MM.1S (cell line): ENCODE measurements at regions not wholly inside any gene's neighbourhood (a gene's known extent, or its start where the extent isn't known, plus 50 kb on each side); places are given as distances from the start of the nearest gene placed in this dataset.

Source experiments
- DNase-seq: peaks from one replicate; pipeline ENCODE4 v3.0.0-alpha.2; 2015
- H2AFZ ChIP-seq: fragments of 300-600 bp; sonication (generic); 2 replicates; pipeline ENCODE4 v1.6.0; 2016; ENCODE audit warnings: antibody characterized with exemption, low read length
- H3F3A ChIP-seq: fragments of 300-600 bp; sonication (generic); 2 replicates; pipeline ENCODE4 v1.6.1; 2016; ENCODE audit warnings: mild to moderate bottlenecking, antibody characterized with exemption, low read length, moderate library complexity, mixed read lengths; ENCODE audit not compliant: insufficient read depth
- H3K27ac ChIP-seq: fragments of 300-600 bp; sonication (generic); 2 replicates; pipeline ENCODE4 v1.5.1; 2016; ENCODE audit warnings: mild to moderate bottlenecking, low read length
- H3K27me3 ChIP-seq: fragments of 300-600 bp; sonication (generic); replicated peaks from 2 replicates; pipeline ENCODE4 v1.6.0; 2016; ENCODE audit warnings: low read length; ENCODE audit not compliant: insufficient read depth
- H3K36me3 ChIP-seq: fragments of 300-600 bp; sonication (generic); replicated peaks from 2 replicates; pipeline ENCODE4 v1.6.1; 2016; ENCODE audit warnings: mild to moderate bottlenecking, low read length, mixed read lengths; ENCODE audit not compliant: insufficient read depth
- H3K4me1 ChIP-seq: fragments of 300-600 bp; sonication (generic); 2 replicates; pipeline ENCODE4 v1.6.1; 2016; ENCODE audit warnings: low read length, mixed read lengths
- H3K4me2 ChIP-seq: fragments of 300-600 bp; sonication (generic); 2 replicates; pipeline ENCODE4 v1.6.0; 2016; ENCODE audit warnings: low read depth, low read length
- H3K4me3 ChIP-seq: fragments of 300-600 bp; sonication (generic); 2 replicates; pipeline ENCODE4 v1.5.1; 2016; ENCODE audit warnings: low read length, mixed read lengths
- H3K79me2 ChIP-seq: fragments of 300-600 bp; sonication (generic); 2 replicates; pipeline ENCODE4 v1.6.1; 2016; ENCODE audit warnings: mixed run types, low read length, mixed read lengths
- H3K9ac ChIP-seq: fragments of 300-600 bp; sonication (generic); 2 replicates; pipeline ENCODE4 v1.6.1; 2016; ENCODE audit warnings: low read length, mixed read lengths
- H3K9me2 ChIP-seq: fragments of 300-600 bp; sonication (generic); replicated peaks from 2 replicates; pipeline ENCODE4 v1.6.1; 2016; ENCODE audit warnings: mild to moderate bottlenecking, low read length, mixed read lengths; ENCODE audit not compliant: insufficient read depth
- H3K9me3 ChIP-seq: fragments of 300-600 bp; sonication (generic); replicated peaks from 2 replicates; pipeline ENCODE4 v1.6.1; 2016; ENCODE audit warnings: mild to moderate bottlenecking, low read length, mixed read lengths; ENCODE audit not compliant: insufficient read depth
- H4K20me1 ChIP-seq: fragments of 300-600 bp; sonication (generic); 2 replicates; pipeline ENCODE4 v1.6.1; 2016; ENCODE audit warnings: mild to moderate bottlenecking, low read length, moderate library complexity, mixed read lengths; ENCODE audit not compliant: insufficient read depth
- EZH2 ChIP-seq: fragments of 300-600 bp; sonication (generic); optimal IDR thresholded peaks from 2 replicates; pipeline ENCODE3; 2017; ENCODE audit warnings: low read depth, mild to moderate bottlenecking, antibody characterized with exemption, low read length, mixed read lengths
- EZH2phosphoT487 ChIP-seq: fragments of 300-600 bp; sonication (generic); IDR thresholded peaks from 2 replicates; pipeline ENCODE4 v1.6.1; 2018; ENCODE audit warnings: antibody characterized with exemption, low read length
- TF ChIP-seq, protein P1 (sequence below): fragments of 300-600 bp; sonication (generic); IDR thresholded peaks from 2 replicates; pipeline ENCODE4 v1.5.1; 2016; ENCODE audit warnings: antibody characterized with exemption, low read length, mixed read lengths

- no peaks in the 10 kb centered on the region for H3K4me1 ChIP-seq
- no peak overlapping the region for H3K4me2 ChIP-seq
- H3K4me3 ChIP-seq, result no peak overlapping the region
- no peak for DNase-seq
- no peaks in the 10 kb centered on the region for H4K20me1 ChIP-seq
- H3K9me2 ChIP-seq, result no peaks in the 10 kb centered on the region
- no peak overlapping the region for H2AFZ ChIP-seq
- TF ChIP-seq EZH2phosphoT487 (no peak), EZH2 (no peak)
- TF ChIP-seq, protein P1, sequence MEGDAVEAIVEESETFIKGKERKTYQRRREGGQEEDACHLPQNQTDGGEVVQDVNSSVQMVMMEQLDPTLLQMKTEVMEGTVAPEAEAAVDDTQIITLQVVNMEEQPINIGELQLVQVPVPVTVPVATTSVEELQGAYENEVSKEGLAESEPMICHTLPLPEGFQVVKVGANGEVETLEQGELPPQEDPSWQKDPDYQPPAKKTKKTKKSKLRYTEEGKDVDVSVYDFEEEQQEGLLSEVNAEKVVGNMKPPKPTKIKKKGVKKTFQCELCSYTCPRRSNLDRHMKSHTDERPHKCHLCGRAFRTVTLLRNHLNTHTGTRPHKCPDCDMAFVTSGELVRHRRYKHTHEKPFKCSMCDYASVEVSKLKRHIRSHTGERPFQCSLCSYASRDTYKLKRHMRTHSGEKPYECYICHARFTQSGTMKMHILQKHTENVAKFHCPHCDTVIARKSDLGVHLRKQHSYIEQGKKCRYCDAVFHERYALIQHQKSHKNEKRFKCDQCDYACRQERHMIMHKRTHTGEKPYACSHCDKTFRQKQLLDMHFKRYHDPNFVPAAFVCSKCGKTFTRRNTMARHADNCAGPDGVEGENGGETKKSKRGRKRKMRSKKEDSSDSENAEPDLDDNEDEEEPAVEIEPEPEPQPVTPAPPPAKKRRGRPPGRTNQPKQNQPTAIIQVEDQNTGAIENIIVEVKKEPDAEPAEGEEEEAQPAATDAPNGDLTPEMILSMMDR, result no peak
- no peak overlapping the region for H3K9ac ChIP-seq
- no peaks in the 10 kb centered on the region for H3K9me3 ChIP-seq
- H3K27ac ChIP-seq, result no peak overlapping the region
- H3F3A ChIP-seq, result no peaks in the 10 kb centered on the region
- H3K79me2 ChIP-seq, result no peaks in the 10 kb centered on the region
- no peaks in the 10 kb centered on the region for H3K27me3 ChIP-seq
- H3K36me3 ChIP-seq, result no peaks in the 10 kb centered on the region
Observed at GRCh38 chrX:5536261-5536660, 692.4 kb downstream of the NLGN4X start.

- no peak overlapping the region for H3K27ac ChIP-seq
- no peak overlapping the region for H3K4me3 ChIP-seq
- no peaks in the 10 kb centered on the region for H3K9me3 ChIP-seq
- no peaks in the 10 kb centered on the region for H3K27me3 ChIP-seq
- H4K20me1 ChIP-seq, result no peaks in the 10 kb centered on the region
- H3K4me2 ChIP-seq, result no peak overlapping the region
- H3K4me1 ChIP-seq, result no peaks in the 10 kb centered on the region
- no peaks in the 10 kb centered on the region for H3K9me2 ChIP-seq
- no peaks in the 10 kb centered on the region for H3F3A ChIP-seq
- H3K79me2 ChIP-seq, result no peaks in the 10 kb centered on the region
- TF ChIP-seq EZH2phosphoT487, result no peak
- TF ChIP-seq, protein P1, result no peak
- no peak for TF ChIP-seq EZH2
- no peak for DNase-seq
- no peak overlapping the region for H2AFZ ChIP-seq
- H3K9ac ChIP-seq, result no peak overlapping the region
- H3K36me3 ChIP-seq, result no peaks in the 10 kb centered on the region
Observed at GRCh38 chrX:5528057-5528456, 700.6 kb downstream of the NLGN4X start.

GRCh38 chrX:5526191-5526590 lies 702.5 kb downstream of the NLGN4X start:
- Histone ChIP-seq H3K4me1 (no peaks in the 10 kb centered on the region), H3K4me3 (no peak overlapping the region), H3K79me2 (no peaks in the 10 kb centered on the region), H3K9ac (no peak overlapping the region), H3K36me3 (no peaks in the 10 kb centered on the region), H2AFZ (no peak overlapping the region), H4K20me1 (no peaks in the 10 kb centered on the region), H3K4me2 (no peak overlapping the region), H3K9me2 (no peaks in the 10 kb centered on the region), H3F3A (no peaks in the 10 kb centered on the region), H3K9me3 (no peaks in the 10 kb centered on the region), H3K27ac (no peak overlapping the region), H3K27me3 (no peaks in the 10 kb centered on the region)
- DNase-seq, result no peak
- TF ChIP-seq, protein P1, result no peak
- TF ChIP-seq EZH2phosphoT487 (no peak), EZH2 (no peak)
